Progenitor cell of endocrine pancreas (in vitro differentiated cells): ENCODE measurements at regions not wholly inside any gene's neighbourhood (a gene's known extent, or its start where the extent isn't known, plus 50 kb on each side); places are given as distances from the start of the nearest gene placed in this dataset.

Experiments used
- DNase-seq: peaks from one replicate; pipeline ENCODE4 v3.0.0; 2021; ENCODE audit warnings: low spot score; ENCODE audit not compliant: unreplicated experiment
- H3K27ac Mint-ChIP-seq: 2 replicates; pipeline ENCODE4 v1.8.0; 2021; ENCODE audit warnings: mild to moderate bottlenecking, moderate library complexity, mixed read lengths
- H3K27me3 Mint-ChIP-seq: 2 replicates; pipeline ENCODE4 v1.8.0; 2021; ENCODE audit warnings: mixed read lengths
- H3K36me3 Mint-ChIP-seq: 2 replicates; pipeline ENCODE4 v1.8.0; 2022; ENCODE audit warnings: mixed read lengths; ENCODE audit not compliant: insufficient read depth
- H3K4me1 Mint-ChIP-seq: 2 replicates; pipeline ENCODE4 v1.8.0; 2021; ENCODE audit warnings: low read depth, mixed read lengths
- H3K4me3 Mint-ChIP-seq: 2 replicates; pipeline ENCODE4 v1.8.0; 2021; ENCODE audit warnings: low read depth, mild to moderate bottlenecking, moderate library complexity, mixed read lengths
- H3K9me3 Mint-ChIP-seq: 2 replicates; pipeline ENCODE4 v1.8.0; 2021; ENCODE audit warnings: low read depth, mixed read lengths
- TF ChIP-seq, protein P1 (sequence below): fragments of 200-600 bp; sonication (generic); IDR thresholded peaks from one replicate; pipeline ENCODE4 v1.5.0; 2021; ENCODE audit warnings: antibody characterized with exemption, mild to moderate bottlenecking; ENCODE audit not compliant: unreplicated experiment

DNA sequence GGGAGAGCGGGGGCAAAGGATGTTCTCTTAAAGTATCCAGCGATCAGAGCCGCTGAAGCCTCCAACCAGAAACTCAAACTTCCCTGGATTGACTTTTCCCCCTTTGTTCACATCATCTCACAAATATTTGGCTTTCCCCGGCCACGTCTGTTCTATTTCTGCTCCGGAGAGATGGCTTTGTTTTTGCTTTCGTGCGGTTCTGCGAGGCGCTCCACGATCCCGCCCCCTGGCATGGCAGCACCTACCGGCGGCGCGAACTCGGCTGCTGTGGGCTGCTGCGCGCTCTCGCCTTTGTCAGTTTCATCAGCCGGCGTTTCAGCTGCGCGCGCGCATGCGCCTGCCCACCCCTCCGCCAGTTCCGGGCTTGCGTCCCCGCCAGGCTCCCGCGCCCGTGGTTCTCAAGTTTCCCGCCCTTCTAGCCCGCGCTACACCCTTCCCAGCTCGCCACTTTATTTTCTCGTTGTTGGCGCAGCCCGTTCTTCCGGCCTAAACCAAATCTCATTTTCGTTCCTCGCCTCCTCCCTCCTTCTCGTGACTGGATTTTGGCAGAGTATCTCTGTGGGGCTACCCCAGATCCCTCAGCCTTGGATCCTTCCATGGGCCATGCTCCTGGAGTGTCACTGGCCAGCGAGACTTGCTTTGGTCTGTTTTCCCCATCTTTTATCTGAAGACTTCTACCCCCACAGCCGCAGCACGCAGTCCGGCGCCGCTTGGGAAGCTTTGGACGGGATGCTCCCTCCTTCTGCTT is 98.0 kb downstream of the INSIG2 start:
- Mint-ChIP-seq H3K9me3 (no peaks in the 10 kb centered on the region), H3K36me3 (no peaks in the 10 kb centered on the region), H3K4me1 (peaks cover 19% of the 10 kb centered on the region), H3K4me3 (peak overlapping the region; percentile 83), H3K27me3 (peaks cover 3% of the 10 kb centered on the region), H3K27ac (peak overlapping the region; percentile 97)
- DNase-seq, result peak; percentile 71
- TF ChIP-seq, protein P1, sequence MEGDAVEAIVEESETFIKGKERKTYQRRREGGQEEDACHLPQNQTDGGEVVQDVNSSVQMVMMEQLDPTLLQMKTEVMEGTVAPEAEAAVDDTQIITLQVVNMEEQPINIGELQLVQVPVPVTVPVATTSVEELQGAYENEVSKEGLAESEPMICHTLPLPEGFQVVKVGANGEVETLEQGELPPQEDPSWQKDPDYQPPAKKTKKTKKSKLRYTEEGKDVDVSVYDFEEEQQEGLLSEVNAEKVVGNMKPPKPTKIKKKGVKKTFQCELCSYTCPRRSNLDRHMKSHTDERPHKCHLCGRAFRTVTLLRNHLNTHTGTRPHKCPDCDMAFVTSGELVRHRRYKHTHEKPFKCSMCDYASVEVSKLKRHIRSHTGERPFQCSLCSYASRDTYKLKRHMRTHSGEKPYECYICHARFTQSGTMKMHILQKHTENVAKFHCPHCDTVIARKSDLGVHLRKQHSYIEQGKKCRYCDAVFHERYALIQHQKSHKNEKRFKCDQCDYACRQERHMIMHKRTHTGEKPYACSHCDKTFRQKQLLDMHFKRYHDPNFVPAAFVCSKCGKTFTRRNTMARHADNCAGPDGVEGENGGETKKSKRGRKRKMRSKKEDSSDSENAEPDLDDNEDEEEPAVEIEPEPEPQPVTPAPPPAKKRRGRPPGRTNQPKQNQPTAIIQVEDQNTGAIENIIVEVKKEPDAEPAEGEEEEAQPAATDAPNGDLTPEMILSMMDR, result no peak

- Mint-ChIP-seq H3K4me3 (peak overlapping the region; percentile 83), H3K36me3 (no peaks in the 10 kb centered on the region), H3K4me1 (peaks cover 18% of the 10 kb centered on the region), H3K27ac (peak overlapping the region; percentile 97), H3K27me3 (peaks cover 3% of the 10 kb centered on the region), H3K9me3 (no peaks in the 10 kb centered on the region)
- DNase-seq, result peak; percentile 23
- TF ChIP-seq, protein P1, result no peak
Observed at GRCh38 chr2:118185210-118186109, 97.2 kb downstream of the INSIG2 start.

DNA sequence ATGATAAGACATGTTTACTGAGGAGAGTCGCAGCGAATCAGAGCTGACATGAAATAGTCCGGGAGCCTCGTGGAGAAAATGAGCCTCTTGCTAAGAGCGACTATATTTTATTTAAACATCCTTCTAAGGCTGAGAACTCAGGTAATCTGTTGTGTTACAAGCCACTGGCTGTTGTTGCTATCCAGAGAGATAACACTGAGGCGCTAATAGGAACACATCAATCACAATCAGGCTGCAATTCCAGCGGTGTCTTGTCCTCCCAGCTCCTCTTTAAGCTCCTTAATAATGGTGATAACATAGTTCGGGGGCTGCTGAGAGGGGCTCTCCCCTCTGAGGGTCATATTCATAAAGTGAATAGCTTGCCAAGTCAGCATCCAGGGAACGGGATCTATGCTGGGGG is 95.1 kb downstream of the INSIG2 start:
- H3K9me3 Mint-ChIP-seq, result no peaks in the 10 kb centered on the region
- DNase-seq, result no peak
- peaks cover 18% of the 10 kb centered on the region for H3K4me1 Mint-ChIP-seq
- H3K4me3 Mint-ChIP-seq, result no peak overlapping the region
- H3K27me3 Mint-ChIP-seq, result peaks cover 12% of the 10 kb centered on the region
- TF ChIP-seq, protein P1, result no peak
- no peaks in the 10 kb centered on the region for H3K36me3 Mint-ChIP-seq
- H3K27ac Mint-ChIP-seq, result no peak overlapping the region

- no peak overlapping the region for H3K27ac Mint-ChIP-seq
- no peaks in the 10 kb centered on the region for H3K36me3 Mint-ChIP-seq
- peaks cover 24% of the 10 kb centered on the region for H3K27me3 Mint-ChIP-seq
Observed at GRCh38 chr2:118179445-118179844, 91.2 kb downstream of the INSIG2 start.

GRCh38 chr2:118177884-118178283 is 89.6 kb downstream of the INSIG2 start:
- Mint-ChIP-seq H3K36me3 (no peaks in the 10 kb centered on the region), H3K27me3 (peaks cover 24% of the 10 kb centered on the region), H3K4me3 (no peak overlapping the region), H3K4me1 (peaks cover 9% of the 10 kb centered on the region), H3K9me3 (no peaks in the 10 kb centered on the region), H3K27ac (no peak overlapping the region)
- TF ChIP-seq, protein P1, result no peak
- no peak for DNase-seq

More at GRCh38 chr2:118179445-118179844, 91.2 kb downstream of the INSIG2 start:
- Mint-ChIP-seq H3K9me3 (no peaks in the 10 kb centered on the region), H3K4me1 (peaks cover 16% of the 10 kb centered on the region), H3K4me3 (no peak overlapping the region)
- no peak for DNase-seq
- TF ChIP-seq, protein P1, result no peak
